ENCODE measurements at regions not wholly inside any gene's neighbourhood (a gene's known extent, or its start where the extent isn't known, plus 50 kb on each side); places are given as distances from the start of the nearest gene placed in this dataset.

DNA sequence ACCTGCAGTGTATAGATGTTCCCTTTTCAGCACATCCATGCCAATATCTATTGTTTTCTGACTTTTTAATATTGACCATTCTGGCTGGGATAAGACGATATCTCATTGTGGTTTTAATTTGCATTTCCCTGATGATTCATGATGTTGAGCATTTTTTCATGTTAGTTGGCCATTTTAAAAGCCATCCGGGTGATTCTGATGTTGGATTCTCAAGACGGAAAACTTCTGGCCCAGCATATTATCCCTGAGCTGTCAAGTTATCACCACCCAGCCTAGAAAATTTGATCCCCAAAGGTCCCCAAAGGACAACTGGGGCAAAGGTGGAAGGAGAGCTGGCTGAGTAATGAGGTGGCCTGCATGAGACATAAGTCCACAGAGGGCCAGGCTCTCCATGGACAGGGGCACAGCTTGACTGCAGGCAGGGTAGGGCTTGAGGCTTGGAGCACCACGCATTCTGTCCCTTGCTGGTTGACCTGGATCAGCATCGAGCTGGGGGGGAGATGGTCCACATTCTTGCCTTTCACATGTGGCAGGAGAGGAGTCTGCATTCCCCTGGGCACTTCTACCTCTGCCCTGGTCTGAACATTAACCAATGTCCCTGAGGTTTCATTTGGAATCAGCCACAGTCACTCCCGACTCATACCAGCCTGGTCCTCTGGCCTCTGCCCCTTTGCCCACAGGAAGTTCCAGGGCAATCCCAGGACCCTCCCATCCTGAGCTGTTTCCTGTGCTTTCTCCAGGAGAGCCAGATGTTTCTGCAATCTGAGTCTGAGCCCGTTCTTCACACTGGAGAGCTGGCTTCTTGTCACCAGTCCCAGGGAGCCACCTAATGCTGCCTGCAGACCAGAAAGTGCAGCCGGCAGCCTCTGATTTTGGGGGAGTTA is 69.2 kb downstream of the ISG20 start:
- DNase-seq = no peak

DNA sequence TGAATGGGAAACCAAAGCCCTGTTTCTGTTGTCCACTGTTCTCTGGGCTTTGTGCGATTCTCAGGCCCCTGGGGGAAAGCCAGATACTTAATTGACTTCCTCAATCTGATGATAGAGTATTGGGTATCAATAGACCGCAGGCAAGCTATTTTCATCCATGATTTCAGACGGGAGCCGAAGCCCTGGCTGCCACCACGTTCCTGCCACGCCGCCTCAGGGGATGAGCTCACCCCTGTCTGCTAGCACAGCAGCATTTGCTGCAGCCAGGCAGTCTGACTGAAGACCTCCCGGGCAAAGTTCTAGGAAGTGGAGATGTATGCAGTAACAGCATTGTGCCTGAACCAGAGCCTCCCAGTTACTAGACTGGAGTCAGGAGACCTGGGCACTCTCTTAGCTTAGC is 69.8 kb downstream of the ISG20 start:
- peak; percentile 73 for DNase-seq

DNA sequence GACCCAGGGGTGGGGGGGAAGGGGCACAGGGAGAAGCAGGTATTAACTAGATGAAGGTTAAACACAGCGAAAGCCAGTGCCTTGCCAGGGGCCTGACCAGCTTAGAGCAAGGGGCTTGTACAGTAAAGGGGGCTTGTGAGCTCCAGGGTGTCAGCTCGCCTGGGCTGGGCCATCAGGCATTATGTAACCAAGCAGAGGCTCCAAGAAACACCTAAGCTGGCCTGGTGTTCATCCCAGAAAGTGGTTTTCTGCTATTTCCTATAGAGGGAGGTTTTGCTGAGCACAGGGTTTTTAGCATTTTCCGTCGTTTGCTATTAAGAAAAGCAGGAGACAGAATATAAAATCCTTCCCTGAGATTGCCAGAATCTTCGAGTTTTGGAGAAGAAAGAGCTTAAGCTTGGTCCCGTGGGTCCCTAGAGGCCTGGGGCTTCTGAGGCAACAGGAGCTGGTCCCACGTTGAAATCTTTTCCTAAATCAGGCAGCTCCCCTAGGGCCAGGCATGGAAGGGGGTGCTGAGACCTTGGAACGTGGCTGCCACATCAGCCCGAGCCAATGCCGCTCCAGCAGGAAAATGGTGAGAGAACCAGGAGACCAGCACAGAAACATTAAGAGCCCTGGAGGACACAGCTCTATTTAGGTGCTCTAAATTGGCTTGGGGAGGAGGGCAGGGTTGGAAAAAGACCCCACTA is 71.4 kb downstream of the ISG20 start:
- DNase-seq = no peak

DNA sequence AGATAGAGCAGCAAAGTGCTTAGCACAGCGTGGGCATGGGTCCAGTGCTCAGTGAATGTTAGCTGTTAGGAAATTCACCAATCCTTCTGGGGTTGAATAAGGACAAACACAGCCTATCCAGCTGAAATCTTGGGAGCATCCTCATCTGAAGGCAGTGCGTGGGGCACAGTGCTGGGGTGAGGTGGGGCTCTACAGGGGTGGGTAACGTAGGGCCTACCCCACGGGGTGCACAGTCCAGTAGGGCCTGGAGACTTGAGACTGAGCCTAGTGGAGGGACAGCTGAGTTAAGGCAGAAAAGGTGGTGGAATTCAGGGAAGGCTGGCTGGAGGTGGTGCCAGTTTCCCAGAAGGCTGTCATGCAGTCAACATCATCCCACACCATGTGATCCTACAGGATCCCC is 73.0 kb downstream of the ISG20 start:
- no peak for DNase-seq

DNA sequence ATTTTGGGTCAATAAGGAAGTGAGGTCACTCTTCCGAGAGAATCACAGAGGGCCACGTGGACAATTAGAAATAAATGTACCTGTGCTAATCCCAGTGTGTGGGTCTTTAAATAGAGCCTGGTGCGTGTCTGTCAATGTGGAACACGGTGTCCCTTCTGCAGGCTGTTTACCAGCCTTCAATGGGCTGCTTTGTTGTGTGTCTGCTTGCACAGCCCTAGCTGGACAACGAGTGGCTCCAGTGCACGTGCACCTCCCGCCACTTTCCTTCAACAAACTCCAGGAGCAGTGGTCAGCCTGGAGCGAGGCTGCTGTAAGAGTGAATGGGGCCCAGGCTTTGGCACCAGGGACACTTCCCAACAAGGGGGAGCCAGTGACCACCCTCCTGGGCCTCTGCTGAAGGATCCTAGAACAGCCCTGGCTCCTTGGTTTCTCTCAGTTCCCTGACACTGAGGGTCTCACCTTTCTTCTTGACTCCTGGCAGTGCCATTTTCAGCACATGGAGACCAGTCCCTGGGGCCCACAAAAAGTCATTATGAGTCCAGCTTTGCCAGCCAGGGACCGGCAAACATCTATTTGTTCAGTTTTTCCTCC is 76.1 kb downstream of the ISG20 start:
- no peak for DNase-seq

DNA sequence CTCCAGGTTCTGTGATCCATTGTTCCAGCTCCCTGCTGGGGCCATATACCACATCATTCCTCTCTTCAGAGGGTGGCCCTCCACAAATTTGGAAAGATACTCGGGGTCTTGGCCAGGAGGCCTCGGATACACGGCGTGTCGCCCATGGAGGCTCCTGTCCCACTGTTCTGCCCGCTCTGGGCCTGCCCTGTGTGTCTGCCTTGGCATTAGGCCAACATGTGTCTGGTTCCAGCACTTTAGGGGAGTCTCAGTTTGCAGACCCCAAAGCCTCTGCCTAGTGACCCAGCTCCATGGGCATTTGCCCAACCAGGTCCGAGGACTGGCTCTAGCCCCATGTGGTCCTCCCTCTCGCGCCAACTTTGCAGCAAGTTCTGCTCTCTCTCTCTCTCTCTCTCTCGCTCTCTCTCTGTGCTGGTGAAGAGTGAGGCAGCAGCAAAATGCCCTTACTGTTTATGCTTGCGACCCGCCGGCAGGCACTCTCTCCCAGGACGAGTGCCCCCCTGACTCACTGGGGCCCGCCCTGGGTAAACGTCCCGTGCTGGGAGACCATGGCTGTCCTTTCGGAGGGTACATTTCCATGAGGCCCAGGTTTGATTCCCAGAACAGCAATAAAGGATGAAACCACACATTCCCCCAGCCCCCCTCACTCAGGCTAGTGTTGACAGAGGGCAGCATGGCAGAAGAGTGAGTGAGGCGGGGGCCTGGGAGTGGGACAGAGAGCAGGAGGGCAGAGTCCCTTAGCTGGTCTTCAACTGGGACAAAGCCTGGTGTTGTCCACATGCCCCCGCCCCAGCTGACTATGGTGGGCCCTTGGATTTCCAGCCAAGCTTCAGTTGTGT is 77.9 kb downstream of the ISG20 start:
- no peak for DNase-seq

DNA sequence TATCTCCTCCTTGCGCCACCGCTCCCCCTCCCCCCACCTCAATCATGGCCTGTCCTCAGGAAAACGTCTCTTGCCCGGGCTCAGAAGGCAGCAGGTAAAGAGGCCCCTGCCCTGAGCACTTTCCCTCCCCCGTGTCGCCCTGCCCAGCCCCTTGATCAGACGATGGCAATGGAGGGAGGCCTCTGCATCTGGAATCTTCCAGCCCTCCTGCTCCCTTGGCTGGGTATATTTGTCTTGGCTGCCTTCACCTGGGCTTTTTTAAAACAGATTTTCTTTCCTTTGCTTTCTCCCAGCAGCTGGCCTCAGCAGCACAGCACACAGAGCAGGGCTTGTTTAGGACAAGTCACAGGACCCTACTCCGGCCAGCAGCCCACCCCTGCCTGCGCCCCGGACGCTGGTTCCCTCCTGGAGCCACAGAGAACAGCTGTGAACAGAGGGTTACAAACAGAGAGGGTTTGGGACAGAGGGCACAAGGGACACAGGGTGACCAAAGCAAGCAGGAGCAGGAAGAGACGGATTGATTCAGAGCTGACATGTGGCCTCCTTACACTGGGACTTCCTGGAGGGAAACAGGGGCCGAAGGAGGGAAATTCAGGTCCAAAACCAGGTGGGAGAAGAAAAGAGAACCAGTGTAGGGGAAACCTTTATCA is 78.7 kb downstream of the ISG20 start:
- no peak for DNase-seq

DNA sequence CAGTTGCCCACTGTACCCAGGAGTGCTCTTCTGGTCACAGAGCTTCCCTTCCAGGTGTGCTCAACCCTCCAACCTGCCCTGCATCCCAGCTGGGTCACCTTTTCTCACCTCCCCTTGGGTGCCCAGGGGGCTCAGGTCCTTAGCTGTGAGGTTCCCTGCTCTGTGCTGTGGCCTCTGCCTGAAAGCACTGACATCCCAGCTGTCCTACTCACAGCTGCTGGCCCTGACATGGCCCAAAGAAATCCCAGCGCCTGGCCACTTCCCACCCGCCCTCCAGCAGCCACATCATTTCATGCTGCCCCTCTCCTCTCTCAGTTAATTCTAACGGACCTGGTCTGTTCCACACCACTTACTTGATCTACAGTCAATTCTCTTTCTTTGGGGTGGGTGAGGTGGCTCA is 79.9 kb downstream of the ISG20 start:
- no peak for DNase-seq

DNA sequence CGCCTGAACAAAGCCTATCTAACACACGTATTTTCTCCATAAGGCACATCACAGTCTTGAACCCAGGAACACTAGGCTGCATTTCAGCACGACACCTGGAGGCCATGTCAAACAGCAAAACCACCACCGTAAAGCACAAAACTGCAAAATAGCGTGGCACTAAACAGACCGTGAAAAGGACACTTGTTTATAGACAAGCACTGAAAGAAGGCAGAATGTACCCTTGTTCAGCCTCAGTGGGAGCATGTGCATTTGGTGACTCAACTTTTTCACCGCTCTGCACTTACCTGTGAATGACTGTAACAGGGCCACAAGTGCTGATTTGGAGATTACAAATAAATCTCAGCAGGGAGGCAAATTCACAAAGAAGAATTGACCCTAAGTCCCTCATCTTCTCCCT is 80.8 kb downstream of the ISG20 start:
- no peak for DNase-seq

DNA sequence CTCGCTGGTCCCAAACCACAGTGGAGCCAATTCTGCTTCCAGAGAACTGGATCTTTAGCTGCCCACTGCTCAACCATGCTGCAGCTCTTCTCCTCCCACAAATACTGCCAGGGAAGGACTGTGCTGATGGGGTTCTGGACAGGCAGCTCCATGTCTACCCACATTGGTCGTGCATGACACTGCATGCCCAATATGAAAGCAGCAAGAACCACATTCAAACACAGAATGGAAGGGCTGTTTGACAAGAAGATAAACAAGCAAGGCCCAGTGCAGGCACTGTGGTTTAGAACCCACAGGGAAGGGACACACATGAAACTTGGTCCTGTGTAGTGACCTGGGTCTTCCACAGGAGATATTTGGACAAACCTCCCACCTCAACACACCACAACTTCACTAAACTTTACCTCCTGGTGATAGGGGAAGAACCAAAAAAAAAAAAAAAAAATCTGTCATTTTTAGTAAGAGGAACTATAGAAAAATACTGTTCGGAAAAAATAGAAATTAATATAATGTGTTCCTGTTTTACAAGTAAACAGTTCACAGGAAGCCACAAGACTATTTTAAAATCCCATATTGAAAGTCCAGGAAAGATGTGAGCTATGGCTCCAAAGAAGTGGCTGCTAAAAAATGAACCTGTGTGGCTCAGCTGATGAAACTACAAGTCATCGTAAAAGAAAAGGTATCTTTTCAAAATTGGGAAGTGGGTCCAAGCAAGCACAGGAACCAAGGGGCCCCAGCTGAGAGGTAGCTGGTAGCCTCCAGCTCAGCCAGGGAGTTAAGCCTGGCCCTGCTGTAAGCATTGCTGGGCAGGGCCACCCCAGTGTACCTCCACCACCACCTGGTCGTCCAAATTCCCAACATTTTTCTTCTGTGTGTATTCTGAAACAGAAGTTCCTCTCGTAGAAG is 77.7 kb upstream of the ACAN start:
- no peak for DNase-seq

DNA sequence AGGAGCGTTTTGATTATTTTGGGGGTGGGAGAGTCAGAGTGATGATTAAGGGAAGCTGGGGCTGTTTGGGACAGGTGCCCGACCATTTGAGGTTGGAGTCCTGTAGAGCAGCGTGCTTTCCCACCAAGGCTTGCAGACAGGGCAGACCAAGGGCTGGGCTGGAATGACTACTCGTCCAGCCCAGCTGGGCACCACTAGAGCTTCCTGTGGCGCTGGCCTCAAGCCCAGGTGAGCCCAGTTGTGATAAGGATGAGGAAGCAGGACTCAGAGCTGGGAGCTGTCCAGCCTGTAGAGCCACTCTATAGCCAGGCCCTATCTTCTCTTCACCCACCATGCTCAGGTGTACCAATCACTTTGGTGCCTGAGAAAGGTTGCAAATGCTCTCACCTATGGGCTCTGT is 75.8 kb upstream of the ACAN start:
- DNase-seq = no peak

DNA sequence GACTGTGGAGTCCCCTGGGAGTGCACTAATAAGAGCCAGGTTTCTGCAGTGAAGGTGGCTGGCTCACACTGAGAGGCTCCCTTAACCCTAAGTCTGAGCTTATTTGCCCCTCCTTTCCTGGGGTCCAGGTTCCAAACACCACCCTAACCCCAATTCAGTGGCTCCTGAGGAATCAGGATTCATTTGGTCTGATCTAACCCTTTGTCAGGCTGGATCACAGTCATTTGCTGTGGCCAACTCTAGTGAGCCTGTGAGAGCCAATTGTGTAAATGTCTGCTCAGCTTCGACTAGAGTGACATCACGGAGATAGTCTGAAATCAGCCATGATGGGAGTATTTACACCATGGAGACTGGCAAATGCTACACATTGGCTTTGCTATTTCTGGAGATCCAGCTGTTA is 73.7 kb upstream of the ACAN start:
- no peak for DNase-seq

DNA sequence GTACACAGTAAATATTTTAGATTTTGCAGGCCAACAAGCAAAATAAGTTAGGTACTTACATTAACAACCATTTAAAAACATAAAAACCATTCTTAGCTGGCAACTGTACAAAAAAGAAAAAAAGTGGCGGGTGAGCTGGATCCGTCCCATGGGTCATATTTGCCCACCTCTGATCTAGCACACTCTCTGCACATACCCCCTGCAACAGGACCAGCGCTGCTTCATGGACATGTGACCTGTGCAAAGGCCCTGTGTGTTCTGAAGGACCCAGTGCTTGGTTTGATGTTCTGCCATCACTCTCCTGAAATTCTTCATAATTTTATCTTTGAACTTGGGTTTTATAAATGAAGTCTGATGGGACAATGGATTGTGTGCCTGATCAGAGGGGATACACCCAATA is 72.5 kb upstream of the ACAN start:
- DNase-seq = no peak

DNA sequence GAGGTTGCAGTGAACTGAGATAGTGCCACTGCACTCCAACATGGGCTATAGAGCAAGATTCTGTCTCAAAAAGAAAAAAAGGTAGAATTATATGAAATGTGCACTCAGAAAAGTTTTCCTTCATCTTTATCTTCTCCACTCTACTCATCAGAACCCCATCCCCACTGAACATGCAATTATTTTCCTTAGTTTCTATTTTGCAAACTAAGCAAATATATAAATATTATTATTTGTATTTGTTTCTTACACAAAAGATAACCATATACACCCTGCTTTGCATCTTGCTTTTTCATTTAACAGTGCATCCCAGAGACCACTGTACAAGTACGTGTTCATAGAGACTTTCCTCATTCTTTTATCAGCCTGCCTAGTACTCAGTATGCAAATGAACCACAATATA is 68.0 kb upstream of the ACAN start:
- no peak for DNase-seq

DNA sequence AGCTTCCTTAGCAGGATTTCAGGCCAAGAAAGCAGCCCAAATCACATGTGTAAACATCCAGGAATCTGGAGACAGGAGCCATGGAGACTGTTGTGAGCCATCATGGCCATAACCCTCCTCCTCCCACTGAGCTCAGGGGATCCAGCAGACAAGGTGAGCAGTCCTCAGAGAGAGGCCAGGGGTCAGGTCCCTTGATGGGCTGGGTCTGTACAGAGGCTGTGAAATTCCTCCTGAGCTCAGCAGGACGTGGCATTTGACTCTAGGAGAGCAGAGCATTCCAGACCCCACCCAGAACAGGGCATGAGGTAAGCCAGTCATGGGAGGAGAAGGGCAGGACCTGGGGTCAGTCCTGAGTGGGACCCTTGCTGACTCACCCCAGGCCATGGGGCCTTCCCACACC is 67.0 kb upstream of the ACAN start:
- DNase-seq = no peak

DNA sequence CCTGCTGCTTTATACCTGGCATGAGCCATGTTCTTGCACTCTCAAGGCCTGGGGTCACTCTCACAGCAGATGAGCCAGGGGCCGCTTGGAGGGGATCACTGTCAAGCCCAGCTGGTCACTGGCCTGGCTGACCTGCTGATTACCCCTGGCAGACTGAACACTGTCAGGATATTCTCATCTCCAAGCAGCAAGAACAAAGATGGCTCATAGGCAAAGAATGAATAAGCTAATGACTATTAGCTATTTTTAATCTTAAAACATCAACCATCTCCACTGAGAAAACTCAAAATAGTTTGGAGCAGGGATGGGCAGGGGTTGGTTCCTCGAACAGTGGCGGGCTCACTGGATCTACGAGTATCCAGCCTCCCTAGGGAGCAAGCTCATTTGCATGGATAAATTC is 64.4 kb upstream of the ACAN start:
- DNase-seq = no peak

DNA sequence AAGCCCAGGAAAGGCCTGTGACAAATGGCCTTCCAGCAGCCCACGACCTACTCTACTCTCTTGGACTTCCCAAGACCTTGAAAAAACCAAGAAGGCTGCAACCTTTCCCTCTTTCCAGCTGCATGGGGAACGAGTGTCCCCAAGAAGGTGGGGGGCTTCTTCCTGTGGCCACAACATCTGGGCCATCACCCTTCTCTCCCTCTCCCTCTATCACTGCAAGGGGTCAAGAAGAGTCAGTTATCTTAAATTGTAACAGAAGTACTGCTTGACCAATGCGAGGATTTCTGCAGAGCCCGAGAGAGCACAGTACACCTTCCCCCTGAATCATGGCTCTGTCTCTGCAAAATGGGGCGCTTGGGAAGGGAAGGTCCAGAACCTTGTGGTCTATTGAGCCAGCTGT is 63.7 kb upstream of the ACAN start:
- no peak for DNase-seq

DNA sequence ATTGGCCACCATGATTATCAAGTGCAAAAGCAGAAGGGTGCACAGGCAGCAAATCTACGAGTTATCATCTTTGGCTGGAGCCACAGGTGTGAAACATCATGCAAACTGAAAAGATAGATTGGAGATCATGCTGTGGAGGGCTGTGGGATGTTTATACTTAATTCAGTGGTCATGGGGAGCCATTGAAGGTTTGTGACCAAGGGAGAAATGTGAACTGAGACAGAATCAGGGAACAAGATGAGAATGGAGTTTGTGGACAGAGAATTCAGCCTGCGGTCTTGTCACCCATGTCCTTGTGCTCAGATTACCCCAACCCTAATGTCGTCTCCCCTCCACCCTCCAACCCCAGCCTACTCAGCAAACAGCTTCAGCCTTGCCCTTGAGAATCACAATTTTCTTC is 62.9 kb upstream of the ACAN start:
- no peak for DNase-seq

DNA sequence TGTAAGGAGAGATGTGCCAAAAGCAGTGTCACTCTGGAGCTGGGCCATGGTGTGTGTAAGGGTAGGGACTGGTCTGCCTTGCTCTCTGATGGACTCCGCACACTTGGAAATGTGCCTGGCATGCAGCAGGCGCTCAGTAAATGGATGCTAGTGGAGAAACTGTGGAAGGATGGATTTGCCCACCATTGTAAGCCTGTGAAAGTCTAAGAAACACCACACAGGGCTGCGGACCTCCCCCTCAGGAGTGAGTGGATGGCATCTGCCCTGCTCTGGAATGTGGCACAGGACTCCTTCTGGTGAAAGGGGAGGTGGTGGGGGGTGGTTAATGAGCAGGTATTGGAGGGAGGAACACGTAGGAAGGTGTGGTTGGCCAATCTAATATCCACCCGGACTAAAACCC is 62.2 kb upstream of the ACAN start:
- DNase-seq = no peak

DNA sequence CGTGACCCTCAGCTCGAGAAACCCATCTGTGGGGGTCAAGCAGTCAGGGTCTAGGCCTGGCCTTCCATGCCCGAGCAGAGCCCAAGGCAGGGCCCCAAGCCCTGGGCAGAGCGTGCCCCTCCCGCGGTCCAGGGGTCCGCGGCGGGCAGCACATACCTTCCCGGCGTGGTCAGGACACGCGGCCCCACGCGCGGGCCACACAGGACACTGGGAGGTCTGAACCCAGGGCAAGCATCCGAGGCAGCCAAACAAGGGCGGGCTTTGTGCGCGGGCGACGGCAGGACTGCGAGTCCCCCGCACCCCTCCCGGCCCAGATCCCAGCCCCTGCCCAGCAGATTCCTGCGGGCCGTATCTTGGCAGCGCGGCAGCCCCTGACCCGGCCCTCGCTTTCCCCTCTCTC is 61.6 kb upstream of the ACAN start:
- no peak for DNase-seq

DNA sequence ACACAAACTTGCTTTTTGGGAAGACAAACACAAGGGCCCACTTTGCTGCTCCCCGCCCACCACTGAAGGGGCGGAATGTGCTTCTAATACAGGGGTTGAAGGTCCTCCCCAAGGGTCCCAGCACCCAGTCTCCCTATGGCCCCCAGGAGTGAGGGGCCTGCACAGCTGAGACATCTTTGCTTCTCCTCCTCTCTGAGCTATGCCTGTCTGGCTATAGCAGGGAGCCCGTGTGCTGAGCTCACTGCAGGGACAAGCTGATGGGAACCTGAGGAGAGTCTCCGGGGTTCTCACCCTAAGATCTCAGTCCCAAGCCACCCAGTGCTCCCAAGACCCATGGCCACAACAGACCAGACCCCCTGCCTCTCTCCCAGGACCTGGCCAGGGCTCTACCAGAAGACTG is 61.1 kb upstream of the ACAN start:
- no peak for DNase-seq

DNA sequence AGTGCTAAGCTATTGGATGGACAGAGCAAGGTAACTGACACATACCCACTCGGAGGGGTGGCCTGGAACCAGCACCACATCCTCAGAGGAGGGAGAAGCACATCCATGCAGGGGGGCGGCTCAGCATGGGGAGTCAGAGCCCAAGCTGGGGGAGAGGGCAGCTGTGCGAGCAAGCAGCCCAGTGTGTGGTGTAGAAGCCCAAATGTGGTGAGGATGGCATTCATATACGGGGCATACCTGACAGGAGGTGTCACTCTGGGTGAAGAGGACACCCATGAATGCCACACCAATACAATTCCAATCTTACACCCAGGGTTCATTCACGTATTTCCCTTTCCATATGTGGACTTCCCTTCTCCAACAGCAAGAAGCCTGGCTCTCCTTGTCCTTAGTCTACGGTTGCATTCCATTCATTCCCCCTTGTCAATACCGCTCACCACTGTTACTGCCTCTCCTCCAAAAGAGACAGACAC is 58.7 kb upstream of the ACAN start:
- no peak for DNase-seq

All from MV-4-11 (cell line).